Mesenchymal stem cell (in vitro differentiated cells and primary cell): ENCODE measurements at regions not wholly inside any gene's neighbourhood (a gene's known extent, or its start where the extent isn't known, plus 50 kb on each side); places are given as distances from the start of the nearest gene placed in this dataset.

Experiments used
- DNase-seq: peaks from one replicate; pipeline ENCODE4 v3.0.0-alpha.2; 2013
- H2AFZ ChIP-seq: one replicate; pipeline ENCODE4 v1.6.1; 2013; ENCODE audit warnings: low read depth, mild to moderate bottlenecking, control low read depth, inconsistent platforms, low read length, moderate library complexity
- H2AK5ac ChIP-seq: 2 replicates; pipeline ENCODE4 v1.6.1; 2013; ENCODE audit warnings: low read length, moderate library complexity, mild to moderate bottlenecking, inconsistent platforms; ENCODE audit not compliant: severe bottlenecking
- H2BK120ac ChIP-seq: one replicate; pipeline ENCODE4 v1.6.1; 2013; ENCODE audit warnings: low read depth, mild to moderate bottlenecking, inconsistent platforms, low read length, moderate library complexity
- H2BK12ac ChIP-seq, 2 experiments: one replicate each; pipeline ENCODE4 v1.6.1; 2013; ENCODE audit warnings: inconsistent platforms in 2 of 2, low read length in 2 of 2, mild to moderate bottlenecking in 2 of 2, moderate library complexity in 2 of 2, control low read depth in 1 of 2
- H2BK15ac ChIP-seq: one replicate; pipeline ENCODE4 v1.6.1; 2013; ENCODE audit warnings: mild to moderate bottlenecking, low read depth, inconsistent platforms; ENCODE audit not compliant: poor library complexity, severe bottlenecking
- H2BK5ac ChIP-seq: 2 replicates; pipeline ENCODE4 v1.6.1; 2013; ENCODE audit warnings: low read depth, mild to moderate bottlenecking, low read length, control low read depth, inconsistent platforms; ENCODE audit not compliant: poor library complexity, severe bottlenecking
- H3K14ac ChIP-seq, 2 experiments: one replicate each; pipeline ENCODE4 v1.6.1; 2013; ENCODE audit warnings: inconsistent platforms in 2 of 2, low read length in 2 of 2, control low read depth in 1 of 2, mild to moderate bottlenecking in 1 of 2, moderate library complexity in 1 of 2
- H3K18ac ChIP-seq, 2 experiments: one replicate each; pipeline ENCODE4 v1.6.1; 2013; ENCODE audit warnings: inconsistent platforms in 2 of 2, low read length in 2 of 2, control low read depth in 1 of 2, low read depth in 1 of 2, mild to moderate bottlenecking in 1 of 2
- H3K23ac ChIP-seq, 2 experiments: one replicate each; pipeline ENCODE4 v1.6.1; 2013; ENCODE audit warnings: inconsistent platforms in 2 of 2, low read length in 2 of 2, mild to moderate bottlenecking in 2 of 2, moderate library complexity in 2 of 2, control low read depth in 1 of 2
- H3K27ac ChIP-seq: 2 replicates; pipeline ENCODE4 v1.5.1; 2013; ENCODE audit warnings: mild to moderate bottlenecking, moderate library complexity, low read length, control low read depth, inconsistent platforms; ENCODE audit not compliant: poor library complexity, severe bottlenecking
- H3K27me3 ChIP-seq, 2 experiments: 2 replicates each; pipeline versions ENCODE4 v1.6.1 to v1.7.0; 2013; ENCODE audit warnings: low read length in 2 of 2, mild to moderate bottlenecking in 2 of 2, moderate library complexity in 2 of 2, control low read depth in 1 of 2, inconsistent platforms in 1 of 2; ENCODE audit not compliant: control insufficient read depth in 1 of 2, insufficient read depth in 1 of 2
- H3K36me3 ChIP-seq, 2 experiments: 2 replicates each; pipeline versions ENCODE4 v1.6.1 to v1.7.0; 2013; ENCODE audit warnings: low read length in 2 of 2, control low read depth in 1 of 2, inconsistent platforms in 1 of 2, low read depth in 1 of 2, mild to moderate bottlenecking in 1 of 2; ENCODE audit not compliant: insufficient read depth in 2 of 2, control insufficient read depth in 1 of 2
- H3K4ac ChIP-seq, 2 experiments: one replicate each; pipeline ENCODE4 v1.6.1; 2013; ENCODE audit warnings: inconsistent platforms in 2 of 2, low read length in 2 of 2, mild to moderate bottlenecking in 2 of 2, moderate library complexity in 2 of 2, control low read depth in 1 of 2, low read depth in 1 of 2
- H3K4me1 ChIP-seq: 2 replicates; pipeline ENCODE4 v1.6.1; 2013; ENCODE audit warnings: low read depth, low read length, control low read depth; ENCODE audit not compliant: control insufficient read depth, insufficient read depth
- H3K4me2 ChIP-seq: 2 replicates; pipeline ENCODE4 v1.6.1; 2013; ENCODE audit warnings: low read length, mild to moderate bottlenecking, inconsistent platforms; ENCODE audit not compliant: poor library complexity, severe bottlenecking
- H3K4me3 ChIP-seq, 2 experiments: 2 replicates each; pipeline versions ENCODE4 v1.5.1 to v1.7.0; 2013; ENCODE audit warnings: low read length in 2 of 2, mild to moderate bottlenecking in 2 of 2, control low read depth in 1 of 2, low read depth in 1 of 2; ENCODE audit not compliant: insufficient read depth in 1 of 2
- H3K79me1 ChIP-seq: replicated peaks from 2 replicates; pipeline ENCODE4 v1.6.1; 2013; ENCODE audit warnings: mild to moderate bottlenecking, control low read depth, low read length, inconsistent platforms; ENCODE audit not compliant: poor library complexity, severe bottlenecking
- H3K9ac ChIP-seq: 2 replicates; pipeline ENCODE4 v1.7.0; 2013; ENCODE audit warnings: mild to moderate bottlenecking, low read length, moderate library complexity
- H3K9me3 ChIP-seq: 2 replicates; pipeline ENCODE4 v1.7.0; 2013; ENCODE audit warnings: mild to moderate bottlenecking, low read length; ENCODE audit not compliant: control insufficient read depth
- H4K8ac ChIP-seq: one replicate; pipeline ENCODE4 v1.6.1; 2013; ENCODE audit warnings: inconsistent platforms, mild to moderate bottlenecking, low read length, moderate library complexity
- H4K91ac ChIP-seq: one replicate; pipeline ENCODE4 v1.6.1; 2013; ENCODE audit warnings: mild to moderate bottlenecking, low read length, inconsistent platforms
- WGBS: methylation state at CpG from one replicate; pipeline ENCODE4 v1.1.7; 2013; ENCODE audit warnings: mixed read lengths; 5-methylcytosine and 5-hydroxymethylcytosine counted together

- H2AK5ac ChIP-seq, result no peak overlapping the region
- H3K4me2 ChIP-seq, result no peak overlapping the region
- no peak overlapping the region for H2BK120ac ChIP-seq
- H3K18ac ChIP-seq, result no peak overlapping the region
- no peaks in the 10 kb centered on the region for H3K27me3 ChIP-seq
- no peak overlapping the region for H4K8ac ChIP-seq
- no peak overlapping the region for H2AFZ ChIP-seq
- H3K4ac ChIP-seq, result no peak overlapping the region
- H3K4me3 ChIP-seq, result no peak overlapping the region
- no peak overlapping the region for H2BK15ac ChIP-seq
- H2BK5ac ChIP-seq, result no peak overlapping the region
- no peak overlapping the region for H2BK12ac ChIP-seq
- no peak overlapping the region for H4K91ac ChIP-seq
- peaks cover 5% of the 10 kb centered on the region for H3K9me3 ChIP-seq
- H3K9ac ChIP-seq, result no peak overlapping the region
- H3K36me3 ChIP-seq, result no peaks in the 10 kb centered on the region
- no peaks in the 10 kb centered on the region for H3K79me1 ChIP-seq
- no peak overlapping the region for H3K14ac ChIP-seq
- no peak overlapping the region for H3K23ac ChIP-seq
- H3K27ac ChIP-seq, result no peak overlapping the region
- H3K4me1 ChIP-seq, result no peaks in the 10 kb centered on the region
- WGBS, result 77% methylated on average over 2 of the region's 2 CpGs
- no peak for DNase-seq
Measured at GRCh38 chr12:115511305-115511704, 766.2 kb downstream of the MED13L start.

- 100% methylated on average over 4 of the region's 4 CpGs for WGBS
- Histone ChIP-seq H3K23ac (no peak overlapping the region), H4K8ac (no peak overlapping the region), H3K9me3 (peaks cover 3% of the 10 kb centered on the region), H3K18ac (no peak overlapping the region), H3K4me1 (no peaks in the 10 kb centered on the region), H2BK120ac (no peak overlapping the region), H2AFZ (no peak overlapping the region), H3K27me3 (no peaks in the 10 kb centered on the region), H3K36me3 (no peaks in the 10 kb centered on the region), H3K4me2 (no peak overlapping the region), H3K4me3 (no peak overlapping the region), H3K14ac (no peak overlapping the region), H2BK5ac (no peak overlapping the region), H4K91ac (no peak overlapping the region), H3K79me1 (no peaks in the 10 kb centered on the region), H2AK5ac (no peak overlapping the region), H2BK15ac (no peak overlapping the region), H2BK12ac (no peak overlapping the region), H3K9ac (no peak overlapping the region), H3K4ac (no peak overlapping the region), H3K27ac (no peak overlapping the region)
- DNase-seq, result no peak
Measured at GRCh38 chr12:115508990-115509389, 768.5 kb downstream of the MED13L start.

- H3K18ac ChIP-seq, result no peak overlapping the region
- no peak overlapping the region for H3K9ac ChIP-seq
- no peak overlapping the region for H2AK5ac ChIP-seq
- H2BK12ac ChIP-seq, result no peak overlapping the region
- H3K4me3 ChIP-seq, result no peak overlapping the region
- no peak overlapping the region for H4K8ac ChIP-seq
- no peaks in the 10 kb centered on the region for H3K36me3 ChIP-seq
- no peak for DNase-seq
- no peaks in the 10 kb centered on the region for H3K9me3 ChIP-seq
- no peak overlapping the region for H2AFZ ChIP-seq
- H3K4ac ChIP-seq, result no peak overlapping the region
- no peak overlapping the region for H2BK5ac ChIP-seq
- no peak overlapping the region for H3K23ac ChIP-seq
- H3K4me2 ChIP-seq, result no peak overlapping the region
- no peaks in the 10 kb centered on the region for H3K4me1 ChIP-seq
- H3K79me1 ChIP-seq, result no peaks in the 10 kb centered on the region
- no peaks in the 10 kb centered on the region for H3K27me3 ChIP-seq
- H3K27ac ChIP-seq, result no peak overlapping the region
- no peak overlapping the region for H3K14ac ChIP-seq
- no peak overlapping the region for H2BK15ac ChIP-seq
- no peak overlapping the region for H4K91ac ChIP-seq
- 44% methylated on average over 9 of the region's 10 CpGs for WGBS
- no peak overlapping the region for H2BK120ac ChIP-seq
Measured at GRCh38 chr12:115507951-115508722, 769.4 kb downstream of the MED13L start.

GRCh38 chr12:115507560-115507889 lies 770.0 kb downstream of the MED13L start:
- H3K18ac ChIP-seq, result no peak overlapping the region
- H3K9me3 ChIP-seq, result no peaks in the 10 kb centered on the region
- 60% methylated on average over 4 of the region's 5 CpGs for WGBS
- H3K36me3 ChIP-seq, result no peaks in the 10 kb centered on the region
- no peak for DNase-seq
- no peak overlapping the region for H3K23ac ChIP-seq
- H2BK5ac ChIP-seq, result no peak overlapping the region
- no peak overlapping the region for H4K8ac ChIP-seq
- no peak overlapping the region for H2BK12ac ChIP-seq
- H3K4me3 ChIP-seq, result no peak overlapping the region
- H2AK5ac ChIP-seq, result no peak overlapping the region
- H3K9ac ChIP-seq, result no peak overlapping the region
- H4K91ac ChIP-seq, result no peak overlapping the region
- no peak overlapping the region for H3K4me2 ChIP-seq
- no peak overlapping the region for H3K14ac ChIP-seq
- H3K27ac ChIP-seq, result no peak overlapping the region
- no peaks in the 10 kb centered on the region for H3K4me1 ChIP-seq
- no peak overlapping the region for H2AFZ ChIP-seq
- no peak overlapping the region for H3K4ac ChIP-seq
- no peak overlapping the region for H2BK15ac ChIP-seq
- no peak overlapping the region for H2BK120ac ChIP-seq
- H3K79me1 ChIP-seq, result no peaks in the 10 kb centered on the region
- no peaks in the 10 kb centered on the region for H3K27me3 ChIP-seq
